ENCODE measurements at regions not wholly inside any gene's neighbourhood (a gene's known extent, or its start where the extent isn't known, plus 50 kb on each side); places are given as distances from the start of the nearest gene placed in this dataset.

DNA sequence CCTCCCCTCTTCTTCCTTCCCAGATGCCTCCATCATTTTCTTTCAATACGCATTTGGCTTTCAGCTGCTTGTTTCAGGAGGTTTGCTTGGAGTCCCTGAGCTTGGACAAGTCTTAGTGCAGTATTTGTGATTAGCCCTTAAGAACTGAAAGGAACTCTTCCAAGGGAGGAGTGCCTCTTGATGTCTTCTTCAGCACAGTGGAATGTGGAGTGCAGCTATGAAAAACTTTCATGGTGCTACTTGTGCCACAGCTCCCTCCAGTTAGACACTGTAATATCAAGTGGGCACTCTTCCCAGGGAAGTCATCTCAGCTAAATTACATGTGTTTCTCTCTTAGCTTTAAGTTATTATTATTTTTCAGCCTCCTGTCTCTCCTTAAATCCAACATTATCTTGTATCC is 173.1 kb downstream of the NECTIN3 start:
- no peak for DNase-seq (ENCODE audit: low read depth)

DNA sequence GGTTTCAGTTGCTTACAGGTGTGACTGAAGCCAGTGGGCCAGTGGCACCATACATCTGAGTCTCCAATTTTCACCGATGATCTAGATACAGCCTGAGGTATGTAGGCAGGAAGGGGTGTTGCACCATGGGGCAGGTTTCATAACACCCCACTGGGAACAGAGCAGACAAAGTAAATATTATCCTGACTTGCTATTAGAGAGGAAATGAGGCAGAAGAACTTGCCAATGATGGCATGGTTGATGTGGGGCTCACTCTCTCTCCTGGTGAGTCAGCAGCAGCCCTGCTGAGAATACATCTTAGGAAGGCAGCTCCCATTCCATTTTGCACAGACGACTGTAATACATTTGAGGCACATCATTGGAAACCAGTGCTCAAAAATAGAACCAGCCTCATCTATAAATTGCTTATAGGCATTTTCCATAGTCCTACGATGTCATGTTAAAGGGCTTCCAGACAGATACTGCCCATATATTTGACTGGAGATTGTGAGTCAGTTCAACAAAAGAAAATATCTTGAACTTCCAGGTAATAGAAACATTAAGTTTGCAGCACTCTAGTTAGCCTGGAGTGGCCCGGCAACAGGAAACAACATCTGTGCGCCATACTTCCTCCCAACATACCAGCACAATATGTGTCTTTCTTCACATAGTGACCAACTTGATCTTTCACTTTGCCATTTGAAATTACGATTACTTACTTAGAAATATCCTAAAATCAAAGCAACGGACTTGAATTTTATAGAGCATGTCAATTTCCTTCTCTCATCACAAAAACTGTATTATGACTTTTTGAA is 175.5 kb downstream of the NECTIN3 start:
- DNase-seq (ENCODE audit: low read depth), result no peak

DNA sequence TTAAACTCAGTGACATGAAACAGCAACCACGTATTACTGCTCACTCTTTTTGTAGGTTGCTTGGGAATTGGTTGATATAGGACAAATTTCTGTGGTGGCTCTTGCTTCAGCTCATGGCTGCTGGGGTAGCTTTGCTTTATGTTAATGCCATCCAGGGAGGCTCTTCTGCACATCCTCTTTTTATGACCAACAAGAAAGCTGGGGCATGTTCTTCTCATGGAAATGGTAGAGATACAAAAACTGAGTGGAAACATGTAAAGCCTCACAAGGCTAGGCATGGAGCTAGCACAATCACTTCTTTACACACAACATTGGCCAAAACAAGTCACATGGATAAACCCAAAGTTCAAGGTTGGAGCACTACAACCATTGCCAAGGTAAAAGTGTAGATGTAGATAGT is 176.8 kb downstream of the NECTIN3 start:
- DNase-seq (ENCODE audit: low read depth), result no peak

DNA sequence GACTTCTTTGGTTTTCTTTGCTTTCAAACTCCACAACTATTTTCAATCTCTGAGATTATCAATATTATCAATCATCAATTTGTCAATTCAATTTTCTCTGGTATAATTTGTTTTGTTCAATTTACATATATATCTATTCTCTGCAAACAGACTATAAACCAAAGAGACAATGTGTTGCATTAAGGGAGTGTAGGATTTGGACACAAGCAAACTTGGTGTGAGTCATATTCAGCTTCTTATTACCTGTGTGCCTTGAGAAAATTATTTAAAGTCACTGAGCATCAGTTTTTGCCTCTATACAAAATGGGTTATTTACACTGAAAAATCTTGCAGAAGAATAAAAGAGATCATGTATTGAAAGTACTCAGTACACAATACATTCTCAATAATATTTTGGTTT is 177.8 kb downstream of the NECTIN3 start:
- DNase-seq (ENCODE audit: low read depth), result no peak

DNA sequence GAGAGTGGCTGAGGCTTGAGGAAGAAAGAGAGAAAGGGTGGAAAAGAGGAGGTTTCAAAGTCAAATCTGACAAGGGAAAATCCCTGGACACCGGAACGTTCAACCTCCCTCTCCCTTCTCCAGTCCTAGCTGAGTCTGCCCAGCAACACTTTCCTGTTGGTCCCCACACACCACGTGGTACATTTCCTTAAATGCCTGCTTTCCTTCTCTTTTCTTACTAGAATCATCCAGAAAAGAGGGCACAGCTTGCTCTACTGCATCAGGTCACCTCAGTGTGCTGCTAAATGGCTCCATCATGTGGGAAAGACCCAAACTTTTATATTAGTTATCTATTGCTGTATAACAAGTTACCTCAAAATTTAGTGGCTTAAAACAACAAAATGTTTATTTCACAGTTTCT is 181.2 kb downstream of the NECTIN3 start:
- no peak for DNase-seq (ENCODE audit: low read depth)

DNA sequence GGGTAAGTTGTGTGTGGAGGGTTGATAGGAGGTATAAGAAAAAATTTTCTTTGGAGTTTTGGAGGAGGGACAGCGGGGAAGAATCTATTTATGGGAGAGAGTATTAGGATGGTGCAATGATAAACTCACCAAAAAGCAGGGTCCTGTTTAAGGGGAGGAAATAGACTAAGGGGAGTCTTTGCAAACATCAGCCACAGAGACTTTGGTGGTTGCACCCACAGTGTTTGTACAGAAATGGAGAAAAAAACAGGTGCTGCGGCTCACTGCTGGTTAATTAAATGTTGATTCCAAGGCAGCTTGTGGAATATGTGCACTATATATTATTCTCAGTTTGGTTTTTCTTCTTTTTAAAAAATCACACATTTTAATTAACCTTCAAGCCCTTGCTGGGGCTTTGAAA is 182.1 kb downstream of the NECTIN3 start:
- no peak for DNase-seq (ENCODE audit: low read depth)

DNA sequence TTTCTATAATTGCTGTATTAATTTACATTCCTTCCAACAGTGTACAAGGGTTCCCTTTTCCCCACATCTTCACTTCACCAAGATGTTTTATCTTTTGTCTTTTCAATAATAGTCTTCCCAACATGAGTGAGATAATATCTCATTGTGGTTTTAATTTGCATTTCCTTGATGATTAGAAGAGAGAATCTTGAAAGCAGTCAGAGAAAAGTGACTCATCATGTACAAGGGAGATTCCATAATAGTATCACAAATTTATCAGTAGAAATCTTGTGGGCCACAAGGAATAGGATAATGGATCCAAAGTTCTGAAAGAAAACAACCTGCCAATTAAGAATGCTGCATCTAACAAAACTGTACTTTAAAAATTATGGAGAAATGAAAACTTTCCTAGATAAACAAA is 189.3 kb downstream of the NECTIN3 start:
- DNase-seq (ENCODE audit: low read depth), result no peak

DNA sequence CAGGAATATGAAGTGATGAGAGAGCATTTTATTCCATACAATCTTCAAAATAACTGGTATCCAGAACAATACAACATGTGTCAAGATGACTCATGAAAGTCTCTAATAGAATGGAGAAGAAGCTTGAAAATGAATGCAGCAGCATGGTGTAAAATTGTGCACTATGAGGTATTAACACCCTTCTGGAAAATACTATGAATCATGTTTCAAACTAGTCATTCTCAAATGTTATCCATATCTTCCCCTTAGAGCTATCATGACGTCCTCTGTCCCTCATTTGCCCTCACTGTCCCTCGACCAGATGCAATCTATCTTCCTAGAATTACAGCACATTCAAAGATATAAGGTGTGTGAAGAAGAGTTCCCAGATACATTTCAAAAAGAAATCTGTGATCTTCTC is 198.2 kb downstream of the NECTIN3 start:
- no peak for DNase-seq (ENCODE audit: low read depth)

DNA sequence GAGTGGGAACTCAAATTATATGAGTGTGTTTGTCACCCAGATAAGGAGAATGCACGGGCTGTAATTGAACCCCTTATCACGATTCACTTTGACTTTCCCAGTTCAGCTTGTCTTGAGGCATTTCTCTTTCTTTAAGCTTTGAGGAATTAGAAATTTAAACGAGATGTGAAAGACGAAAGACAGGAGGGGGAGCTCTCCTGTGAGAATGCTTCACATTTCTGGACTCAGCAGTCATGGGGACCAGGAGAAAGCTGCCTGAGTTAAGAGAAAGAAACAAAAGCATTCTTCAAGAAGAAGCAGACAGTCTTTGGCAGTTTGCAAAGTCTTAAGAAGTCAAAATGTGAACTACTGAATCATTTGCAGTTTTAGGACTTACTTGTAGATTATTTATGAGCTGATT is 205.6 kb downstream of the NECTIN3 start:
- no peak for DNase-seq (ENCODE audit: low read depth)

DNA sequence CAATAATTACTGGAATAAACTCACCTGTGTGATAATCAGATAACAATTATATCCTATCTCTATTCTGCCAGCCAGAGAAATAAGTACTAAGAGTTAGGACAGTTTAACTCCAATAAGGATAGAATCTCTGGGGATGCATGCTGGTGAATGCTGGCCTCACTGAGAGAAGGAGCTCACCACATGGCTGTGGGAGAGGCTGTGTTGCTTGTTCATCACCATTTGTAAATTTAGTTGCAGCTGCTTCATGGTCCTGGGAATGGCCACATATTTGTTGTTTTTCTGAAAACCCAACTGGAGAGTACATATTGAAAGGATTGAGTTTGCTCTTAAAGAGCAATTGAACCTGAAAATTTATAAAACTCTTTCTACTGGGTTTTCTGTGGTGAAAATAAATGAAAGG is 207.3 kb downstream of the NECTIN3 start:
- DNase-seq (ENCODE audit: low read depth), result no peak

DNA sequence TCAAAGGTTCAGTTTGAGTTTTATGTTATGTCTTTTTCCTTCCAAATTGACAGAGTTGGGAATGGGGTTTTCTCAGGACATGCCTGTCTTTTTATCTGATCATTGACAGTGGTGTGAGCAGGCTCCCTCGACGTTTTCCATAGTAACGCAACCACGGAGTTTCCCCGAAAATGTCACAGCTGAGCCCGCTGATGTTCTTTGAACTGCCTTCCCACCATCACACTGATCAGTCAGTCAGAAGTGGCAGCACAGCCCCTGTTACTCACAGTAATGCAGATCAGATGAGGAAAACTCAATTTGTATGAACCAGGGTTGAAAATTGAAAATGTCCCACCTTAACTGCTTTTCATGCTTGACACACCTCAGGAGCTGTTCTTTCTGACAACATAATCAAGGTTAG is 210.4 kb downstream of the NECTIN3 start:
- DNase-seq (ENCODE audit: low read depth), result no peak

DNA sequence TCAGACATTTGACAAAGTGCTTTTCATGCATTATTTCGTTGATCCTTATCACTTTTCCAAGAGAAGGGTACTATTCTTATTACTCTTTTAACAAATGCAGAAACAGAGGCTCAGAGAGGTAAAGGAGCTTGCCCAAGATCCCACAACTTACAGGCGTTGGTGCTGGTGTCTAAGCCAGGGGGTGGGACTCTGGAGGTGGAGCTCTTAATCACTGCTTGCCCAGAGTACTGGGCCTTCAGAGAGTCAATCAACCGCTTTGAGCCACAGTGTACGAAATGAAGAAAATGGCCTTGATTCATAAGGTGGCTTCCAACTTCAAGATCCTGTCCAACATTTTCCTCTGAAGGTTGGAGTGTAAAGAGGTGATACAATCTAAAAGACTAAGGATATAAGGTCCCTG is 211.5 kb downstream of the NECTIN3 start:
- no peak for DNase-seq (ENCODE audit: low read depth)

DNA sequence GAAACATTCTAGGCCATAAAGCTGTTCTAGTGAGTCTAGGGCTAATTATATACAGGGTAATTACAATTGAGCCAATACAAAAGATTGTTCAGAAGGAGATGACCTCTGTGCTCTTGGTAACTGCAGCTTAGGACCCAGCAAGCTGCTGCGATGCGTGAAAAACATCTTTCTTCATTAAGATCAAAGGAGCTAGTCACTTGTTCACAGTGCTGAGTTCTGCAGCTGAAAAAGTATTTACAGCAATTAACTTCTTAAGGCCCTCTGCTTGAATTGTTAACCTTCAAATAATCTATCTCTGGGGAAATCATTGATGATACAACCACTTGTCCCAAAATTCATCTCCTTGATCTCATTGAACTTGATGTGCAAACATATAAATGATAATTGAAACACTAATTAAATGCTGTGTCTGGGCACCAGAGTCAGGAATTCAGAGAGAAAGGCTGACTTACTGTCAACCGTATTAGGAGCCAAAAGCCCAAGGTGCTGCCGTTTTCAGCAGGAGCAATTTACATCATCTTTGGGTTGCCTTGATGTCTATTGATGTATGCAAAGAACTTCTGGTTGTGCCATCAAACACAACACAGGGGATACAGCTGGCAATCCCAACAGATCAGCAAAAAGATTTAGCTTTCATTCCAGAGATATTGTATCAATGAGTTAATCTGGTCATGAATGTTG is 213.0 kb downstream of the NECTIN3 start:
- DNase-seq (ENCODE audit: low read depth), result no peak

DNA sequence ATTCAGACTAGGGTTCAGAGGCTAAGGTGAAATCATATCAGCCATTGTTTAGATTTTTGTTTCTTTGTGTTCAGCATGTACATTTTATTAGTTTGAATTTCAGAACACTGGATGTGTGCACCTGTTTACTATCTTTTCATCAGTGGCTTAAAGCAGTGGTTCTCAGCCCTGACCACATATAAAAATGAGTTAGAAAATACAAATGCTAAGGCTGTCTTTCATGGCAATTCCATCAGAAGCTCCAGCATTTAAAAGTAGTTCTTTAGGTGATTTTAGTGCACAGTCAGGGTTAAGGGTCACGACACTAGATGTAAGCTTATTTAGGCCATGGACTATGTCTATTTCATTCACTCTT is 213.5 kb downstream of the NECTIN3 start:
- DNase-seq (ENCODE audit: low read depth), result no peak

DNA sequence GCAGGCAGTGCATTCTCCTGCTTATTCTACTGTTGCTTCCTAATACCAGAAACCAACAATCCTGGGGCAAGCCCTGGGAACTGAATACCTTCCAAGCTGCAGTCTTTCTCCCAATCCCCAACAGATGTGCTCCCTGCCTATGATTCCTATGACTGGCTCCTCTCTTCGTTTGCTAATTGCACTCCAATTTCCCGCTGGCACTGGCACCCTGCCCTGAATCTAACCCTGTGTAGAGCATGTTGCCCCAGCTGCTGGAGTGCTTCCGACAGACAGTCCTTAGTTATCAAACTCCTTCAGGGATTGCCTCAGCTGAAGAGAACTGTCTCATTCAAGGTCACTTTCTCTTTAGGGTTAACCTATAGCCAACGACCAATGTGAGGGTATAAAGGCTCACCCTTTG is 214.1 kb downstream of the NECTIN3 start:
- no peak for DNase-seq (ENCODE audit: low read depth)

DNA sequence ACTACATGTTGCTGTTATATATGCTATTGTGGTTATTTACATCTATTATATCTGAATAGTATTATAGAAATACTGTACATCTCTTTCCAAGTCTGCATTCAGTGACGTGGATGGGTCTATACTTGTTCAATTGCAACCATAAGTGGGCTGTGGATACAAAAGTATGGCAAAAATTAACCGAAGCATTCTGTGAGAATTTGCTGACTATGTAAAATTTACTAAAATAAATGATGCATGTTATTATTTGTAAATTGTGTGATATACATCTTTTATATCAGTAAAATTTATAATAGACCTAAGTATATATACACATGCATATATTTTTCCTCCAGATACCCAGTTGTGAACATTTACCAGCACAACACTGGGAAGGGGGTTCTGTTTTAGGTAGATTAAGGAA is 215.1 kb downstream of the NECTIN3 start:
- no peak for DNase-seq (ENCODE audit: low read depth)

DNA sequence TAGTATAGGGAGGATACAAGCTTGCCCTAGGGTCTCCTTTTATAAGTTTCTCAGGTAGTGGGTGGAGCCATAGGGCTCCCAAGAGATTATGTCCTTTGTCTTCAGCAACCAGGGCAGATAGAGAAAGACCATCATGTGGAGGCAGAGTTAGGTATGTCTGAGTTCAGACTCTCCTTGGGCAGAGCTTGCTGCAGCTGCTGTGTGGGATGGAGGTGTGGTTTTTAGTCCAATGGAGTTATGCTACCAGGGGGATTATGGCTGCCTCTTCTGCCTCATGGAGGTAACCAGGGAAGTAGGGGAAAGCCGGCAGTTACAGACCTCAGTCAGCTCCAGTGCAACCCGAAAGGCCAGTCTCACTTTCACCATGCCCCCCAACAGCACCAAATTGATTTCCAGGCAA is 220.5 kb downstream of the NECTIN3 start:
- DNase-seq (ENCODE audit: low read depth), result no peak

DNA sequence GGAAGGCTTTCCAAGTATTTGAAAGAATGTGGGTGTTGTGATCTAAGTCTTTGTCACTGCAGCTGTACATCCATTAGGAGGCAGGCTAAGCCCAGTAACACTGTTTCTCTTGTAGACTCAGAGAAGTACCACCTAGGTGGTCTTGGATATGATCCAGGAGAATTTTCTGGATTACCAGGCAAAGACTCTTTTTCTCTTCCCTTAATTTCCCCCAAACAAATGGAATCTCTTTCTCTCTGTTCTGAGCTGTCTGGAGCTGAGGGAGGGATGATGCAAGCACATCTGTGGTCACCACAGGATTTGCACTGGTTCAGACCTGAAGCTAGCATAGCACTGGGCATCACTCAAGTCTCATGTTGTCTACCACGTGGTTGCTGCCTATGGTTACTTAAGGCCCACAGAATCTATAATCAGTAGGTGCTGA is 227.6 kb downstream of the NECTIN3 start:
- DNase-seq (ENCODE audit: low read depth), result no peak

DNA sequence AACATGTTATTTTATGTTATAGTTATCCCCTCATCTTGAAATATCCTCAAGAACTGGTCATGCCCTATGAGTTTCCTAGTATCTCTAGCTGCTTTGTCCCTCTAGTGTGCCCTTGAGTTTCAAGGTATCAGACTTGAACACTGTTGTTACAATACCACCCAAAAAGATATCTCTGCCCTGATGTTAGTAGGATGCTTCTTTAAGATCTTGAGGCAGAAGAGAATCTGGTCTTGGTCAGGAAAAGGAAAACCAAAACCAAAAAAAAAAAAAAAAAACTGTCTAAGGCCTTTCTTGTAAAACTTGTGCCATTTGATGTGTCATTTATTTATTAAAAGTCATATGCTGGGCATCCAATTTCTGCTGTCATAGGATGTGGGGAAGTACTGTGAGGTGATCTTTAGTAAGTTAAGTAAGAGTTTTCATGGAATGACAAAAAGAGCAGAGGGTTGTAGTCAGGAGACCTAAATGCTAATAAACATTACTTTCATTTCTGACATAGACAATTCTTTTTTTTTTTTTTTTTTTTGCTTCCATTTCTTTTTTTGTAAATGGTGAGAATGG is 229.7 kb downstream of the NECTIN3 start:
- no peak for DNase-seq (ENCODE audit: low read depth)

DNA sequence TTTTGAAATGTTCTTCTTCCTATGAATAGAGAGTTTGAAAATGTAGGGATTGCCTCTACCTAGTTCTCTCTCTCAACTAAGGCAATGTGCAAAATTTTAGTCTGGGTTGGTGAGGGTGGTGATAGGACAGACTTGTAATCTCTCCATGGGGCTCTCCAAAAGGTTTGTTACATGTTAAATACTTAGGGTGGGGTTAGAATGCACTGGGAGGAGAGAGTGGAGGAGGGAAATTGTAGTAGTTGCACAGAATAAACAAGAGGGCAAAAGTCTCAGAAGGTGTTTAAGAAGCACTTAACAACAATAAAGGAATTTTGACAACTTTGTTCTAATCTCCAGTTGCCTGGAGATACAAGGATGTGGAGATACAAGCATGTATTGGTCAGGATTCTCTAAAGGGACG is 230.4 kb downstream of the NECTIN3 start:
- no peak for DNase-seq (ENCODE audit: low read depth)

DNA sequence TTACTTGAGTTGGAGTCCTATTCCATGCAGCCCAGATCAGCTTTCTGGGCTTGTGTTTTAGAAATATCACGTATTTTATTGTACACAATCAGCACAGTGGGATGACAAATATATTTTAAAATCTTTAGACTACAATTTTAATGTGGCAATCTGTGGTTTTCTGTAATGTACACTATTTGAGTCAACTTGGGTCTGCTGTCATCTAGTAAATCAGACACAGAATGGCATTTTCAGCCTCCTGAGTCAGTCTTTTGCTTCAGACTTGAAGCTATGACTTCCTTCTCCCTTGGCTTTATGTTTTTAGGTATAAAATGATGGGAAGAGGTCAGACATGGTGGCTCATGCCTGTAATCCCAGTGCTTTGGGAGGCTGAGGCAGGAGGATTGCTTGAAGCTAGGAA is 232.1 kb downstream of the NECTIN3 start:
- DNase-seq (ENCODE audit: low read depth), result no peak

DNA sequence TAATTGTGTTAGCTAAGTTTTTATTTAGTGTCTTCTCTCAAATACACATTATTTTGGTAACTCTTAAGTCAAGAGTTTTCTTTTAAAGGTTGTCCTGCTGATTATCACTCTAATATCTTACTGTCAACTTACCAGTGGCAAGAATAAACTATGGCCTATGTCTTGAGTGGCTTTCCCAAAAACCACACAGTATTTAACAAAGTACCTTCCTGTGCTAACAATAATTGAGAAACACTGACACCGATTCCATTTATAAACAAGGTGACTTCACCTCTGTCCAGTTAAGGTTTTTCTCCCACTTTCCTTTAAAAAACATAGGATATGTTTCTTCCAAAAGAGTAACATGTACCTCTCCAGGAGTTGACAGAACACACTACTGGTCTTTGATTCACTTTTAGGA is 234.3 kb upstream of the CD96 start:
- no peak for DNase-seq (ENCODE audit: low read depth)

DNA sequence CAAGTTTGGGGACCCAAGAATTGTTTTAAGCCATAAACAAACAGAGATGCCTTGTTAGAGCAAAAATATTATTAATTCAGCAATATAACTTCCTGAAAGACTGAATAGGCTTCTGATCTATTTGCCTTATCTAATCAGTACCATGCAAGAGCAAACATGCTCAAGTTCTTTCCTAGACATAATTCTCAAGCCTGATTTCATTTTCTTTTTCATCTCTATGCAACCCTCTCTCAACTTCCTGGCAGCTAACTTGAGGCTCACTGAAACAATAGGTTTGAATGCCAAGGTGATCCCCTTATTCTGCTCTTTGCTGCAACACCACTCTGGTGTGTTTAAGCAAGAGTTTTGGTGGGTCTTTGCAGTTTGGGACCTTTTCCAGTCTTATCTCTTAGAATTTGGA is 230.9 kb upstream of the CD96 start:
- DNase-seq (ENCODE audit: low read depth), result no peak
